GM21723 (cell line): ENCODE measurements at regions not wholly inside any gene's neighbourhood (a gene's known extent, or its start where the extent isn't known, plus 50 kb on each side); places are given as distances from the start of the nearest gene placed in this dataset.

Experiments
- ATAC-seq: cut with Tn5 transposase; IDR thresholded peaks from one replicate; pipeline ENCODE4 v1.9.1; 2021; ENCODE audit warnings: mild to moderate bottlenecking, moderate library complexity; ENCODE audit not compliant: unreplicated experiment

DNA sequence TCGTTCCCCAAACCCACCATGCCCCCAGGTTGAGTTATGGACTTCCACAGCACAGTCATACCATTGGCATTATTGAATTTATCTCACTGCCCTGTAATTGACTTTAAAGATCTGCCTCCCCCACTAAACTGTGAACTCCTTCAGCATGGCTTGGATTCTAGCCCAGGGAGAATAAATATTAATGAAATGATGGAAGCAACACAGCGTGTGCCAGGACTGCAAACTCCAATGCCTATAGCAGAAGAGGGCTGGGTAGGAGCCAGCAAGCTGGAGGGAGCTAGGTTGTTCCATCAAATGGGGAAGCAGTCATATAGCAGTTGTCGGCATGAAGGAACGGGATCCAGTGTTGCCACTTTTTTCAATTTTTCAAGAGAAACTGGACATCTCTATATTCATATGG, 69.0 kb upstream of the MSX2 start:
- no peak for ATAC-seq

GRCh38 chr5:174664180-174664850, 60.1 kb upstream of the MSX2 start:
- no peak for ATAC-seq

- no peak for ATAC-seq
Observed at GRCh38 chr5:174665347-174665746, 59.0 kb upstream of the MSX2 start.

DNA sequence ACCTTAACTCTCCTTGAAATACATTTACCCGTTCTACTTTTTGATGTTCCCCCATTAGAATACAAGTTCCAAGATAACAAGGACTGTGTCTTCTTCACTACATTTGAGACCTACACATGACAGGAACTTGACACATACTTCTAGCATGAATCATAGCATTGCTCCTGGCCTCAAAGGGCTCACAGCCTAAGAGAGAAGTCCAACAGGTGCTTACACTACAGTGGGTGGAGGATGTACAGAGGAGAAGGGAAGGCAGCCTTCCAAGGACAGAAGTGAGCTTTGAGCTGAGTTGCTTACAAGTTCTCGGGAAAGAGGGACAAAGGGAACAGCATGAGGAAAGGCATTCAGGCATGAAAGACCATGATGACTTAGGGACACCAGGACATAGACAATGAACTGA, 56.9 kb upstream of the MSX2 start:
- no peak for ATAC-seq

GRCh38 chr5:174668349-174668748, 56.0 kb upstream of the MSX2 start:
- ATAC-seq: no peak
